ENCODE measurements at regions not wholly inside any gene's neighbourhood (a gene's known extent, or its start where the extent isn't known, plus 50 kb on each side); places are given as distances from the start of the nearest gene placed in this dataset.

DNA sequence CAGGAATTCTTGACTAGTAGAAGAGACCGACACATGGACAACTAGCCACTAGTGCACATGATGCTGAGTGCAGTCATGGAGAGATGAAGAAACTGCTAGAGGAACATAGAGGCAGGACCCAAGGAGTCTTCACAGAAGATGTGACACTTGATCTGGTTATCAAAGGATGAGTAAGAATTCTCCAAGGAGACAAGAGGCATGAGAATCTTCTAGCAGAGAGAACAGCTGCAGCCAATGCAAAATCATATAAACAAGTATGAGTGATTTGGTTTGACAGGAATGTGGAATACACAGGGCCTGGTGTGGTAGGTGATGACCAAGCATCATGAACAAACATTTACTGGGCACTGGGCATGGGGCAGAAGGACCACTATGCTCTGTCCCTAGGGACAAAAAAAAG, 140.9 kb upstream of the CTTNBP2NL start:
- no peaks in the 10 kb centered on the region for H3K36me3 ChIP-seq (ENCODE audit: control insufficient read depth in 3 of 3, insufficient read depth in 3 of 3, low read length in 3 of 3)
- no peaks in the 10 kb centered on the region for H3K4me1 ChIP-seq (ENCODE audit: control insufficient read depth in 3 of 3, insufficient read depth in 3 of 3, low read length in 3 of 3)
- no peaks in the 10 kb centered on the region for H3K9me3 ChIP-seq (ENCODE audit: control insufficient read depth in 3 of 3, low read length in 3 of 3)
- H3K27me3 ChIP-seq (ENCODE audit: control insufficient read depth in 3 of 3, insufficient read depth in 3 of 3, low read length in 3 of 3), result peaks cover 0 to 10% (median 0%) of the 10 kb centered on the region in 3 donors
- H3K27ac ChIP-seq (ENCODE audit: low read depth, low read length), result no peak overlapping the region
- H3K9ac ChIP-seq (ENCODE audit: low read depth in 1 of 3, low read length in 3 of 3), result no peak overlapping the region
- no peak overlapping the region for H3K4me3 ChIP-seq (ENCODE audit: low read length in 3 of 3)

GRCh38 chr1:112256411-112256810, 139.6 kb upstream of the CTTNBP2NL start:
- Histone ChIP-seq H3K4me3 (ENCODE audit: low read length in 3 of 3) (no peak overlapping the region), H3K9me3 (ENCODE audit: control insufficient read depth in 3 of 3, low read length in 3 of 3) (no peaks in the 10 kb centered on the region), H3K9ac (ENCODE audit: low read depth in 1 of 3, low read length in 3 of 3) (no peak overlapping the region), H3K27me3 (ENCODE audit: control insufficient read depth in 3 of 3, insufficient read depth in 3 of 3, low read length in 3 of 3) (peaks cover 0 to 10% (median 0%) of the 10 kb centered on the region in 3 donors), H3K27ac (ENCODE audit: low read depth, low read length) (no peak overlapping the region), H3K36me3 (ENCODE audit: control insufficient read depth in 3 of 3, insufficient read depth in 3 of 3, low read length in 3 of 3) (no peaks in the 10 kb centered on the region), H3K4me1 (ENCODE audit: control insufficient read depth in 3 of 3, insufficient read depth in 3 of 3, low read length in 3 of 3) (no peaks in the 10 kb centered on the region)

- H3K27ac ChIP-seq (ENCODE audit: low read depth, low read length), result no peak overlapping the region
- H3K36me3 ChIP-seq (ENCODE audit: control insufficient read depth in 3 of 3, insufficient read depth in 3 of 3, low read length in 3 of 3), result no peaks in the 10 kb centered on the region
- no peaks in the 10 kb centered on the region for H3K9me3 ChIP-seq (ENCODE audit: control insufficient read depth in 3 of 3, low read length in 3 of 3)
- H3K4me1 ChIP-seq (ENCODE audit: control insufficient read depth in 3 of 3, insufficient read depth in 3 of 3, low read length in 3 of 3), result no peaks in the 10 kb centered on the region
- H3K9ac ChIP-seq (ENCODE audit: low read depth in 1 of 3, low read length in 3 of 3), result no peak overlapping the region
- H3K4me3 ChIP-seq (ENCODE audit: low read length in 3 of 3), result no peak overlapping the region
- H3K27me3 ChIP-seq (ENCODE audit: control insufficient read depth in 3 of 3, insufficient read depth in 3 of 3, low read length in 3 of 3), result peaks cover 0 to 4% (median 0%) of the 10 kb centered on the region in 3 donors
Measured at GRCh38 chr1:112257043-112257835, 138.8 kb upstream of the CTTNBP2NL start.

DNA sequence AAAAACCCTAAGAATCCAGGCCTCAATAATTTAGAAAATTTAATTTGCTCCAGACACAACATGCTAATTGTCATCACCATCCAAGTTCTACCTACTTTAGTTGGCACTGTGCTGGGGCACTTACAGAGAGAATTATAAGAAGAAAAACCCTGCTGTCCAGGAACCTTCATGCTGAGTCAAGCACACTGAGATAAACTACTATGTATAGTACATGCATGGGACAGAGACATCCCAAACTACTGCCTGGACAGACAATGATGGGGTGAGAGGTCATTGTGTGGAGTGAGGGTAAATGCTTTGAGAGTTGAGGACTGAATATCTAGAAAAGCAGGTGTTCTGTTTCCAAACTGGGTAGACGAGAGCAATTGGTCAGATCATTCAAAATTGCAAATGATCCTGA, 135.3 kb upstream of the CTTNBP2NL start:
- Histone ChIP-seq H3K27ac (ENCODE audit: low read depth, low read length) (no peak overlapping the region), H3K9me3 (ENCODE audit: control insufficient read depth in 3 of 3, low read length in 3 of 3) (no peaks in the 10 kb centered on the region), H3K27me3 (ENCODE audit: control insufficient read depth in 3 of 3, insufficient read depth in 3 of 3, low read length in 3 of 3) (peaks cover 0 to 4% (median 0%) of the 10 kb centered on the region in 3 donors), H3K9ac (ENCODE audit: low read depth in 1 of 3, low read length in 3 of 3) (no peak overlapping the region), H3K36me3 (ENCODE audit: control insufficient read depth in 3 of 3, insufficient read depth in 3 of 3, low read length in 3 of 3) (no peaks in the 10 kb centered on the region), H3K4me3 (ENCODE audit: low read length in 3 of 3) (no peak overlapping the region), H3K4me1 (ENCODE audit: control insufficient read depth in 3 of 3, insufficient read depth in 3 of 3, low read length in 3 of 3) (peaks cover 8 to 17% (median 17%) of the 10 kb centered on the region in 3 donors)

- Histone ChIP-seq H3K4me3 (ENCODE audit: low read length in 3 of 3) (no peak overlapping the region), H3K4me1 (ENCODE audit: control insufficient read depth in 3 of 3, insufficient read depth in 3 of 3, low read length in 3 of 3) (peaks cover 14 to 19% (median 19%) of the 10 kb centered on the region in 3 donors), H3K27ac (ENCODE audit: low read depth, low read length) (no peak overlapping the region), H3K9ac (ENCODE audit: low read depth in 1 of 3, low read length in 3 of 3) (no peak overlapping the region), H3K9me3 (ENCODE audit: control insufficient read depth in 3 of 3, low read length in 3 of 3) (no peaks in the 10 kb centered on the region), H3K36me3 (ENCODE audit: control insufficient read depth in 3 of 3, insufficient read depth in 3 of 3, low read length in 3 of 3) (no peaks in the 10 kb centered on the region), H3K27me3 (ENCODE audit: control insufficient read depth in 3 of 3, insufficient read depth in 3 of 3, low read length in 3 of 3) (no peaks in the 10 kb centered on the region)
Measured at GRCh38 chr1:112262316-112262715, 133.7 kb upstream of the CTTNBP2NL start.

- H3K9me3 ChIP-seq (ENCODE audit: control insufficient read depth in 3 of 3, low read length in 3 of 3), result no peaks in the 10 kb centered on the region
- H3K9ac ChIP-seq (ENCODE audit: low read depth in 1 of 3, low read length in 3 of 3), result no peak overlapping the region
- no peaks in the 10 kb centered on the region for H3K27me3 ChIP-seq (ENCODE audit: control insufficient read depth in 3 of 3, insufficient read depth in 3 of 3, low read length in 3 of 3)
- no peaks in the 10 kb centered on the region for H3K36me3 ChIP-seq (ENCODE audit: control insufficient read depth in 3 of 3, insufficient read depth in 3 of 3, low read length in 3 of 3)
- H3K27ac ChIP-seq (ENCODE audit: low read depth, low read length), result no peak overlapping the region
- no peak overlapping the region for H3K4me3 ChIP-seq (ENCODE audit: low read length in 3 of 3)
- peaks cover 17 to 24% (median 21%) of the 10 kb centered on the region in 3 donors for H3K4me1 ChIP-seq (ENCODE audit: control insufficient read depth in 3 of 3, insufficient read depth in 3 of 3, low read length in 3 of 3)
Measured at GRCh38 chr1:112263042-112263441, 133.0 kb upstream of the CTTNBP2NL start.

DNA sequence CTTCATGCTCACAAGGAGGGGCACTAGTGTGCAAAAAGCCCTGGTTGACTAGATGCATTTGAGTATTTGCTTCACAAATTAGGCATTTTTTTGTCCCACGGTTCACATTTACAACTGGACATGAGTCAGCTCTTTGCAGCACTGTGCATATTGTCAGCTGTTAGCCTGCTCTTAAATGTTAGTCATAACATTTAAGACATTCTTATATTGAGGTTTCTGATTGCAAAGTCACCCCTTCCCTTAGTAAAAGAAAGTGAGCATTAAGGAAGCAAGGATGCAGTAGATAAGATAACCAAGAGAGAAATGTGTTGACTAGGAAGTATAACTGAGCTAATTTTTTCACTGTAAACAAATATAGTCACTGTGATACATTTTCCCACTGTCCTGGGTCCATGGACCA, 132.6 kb upstream of the CTTNBP2NL start:
- peaks cover 19 to 27% (median 24%) of the 10 kb centered on the region in 3 donors for H3K4me1 ChIP-seq (ENCODE audit: control insufficient read depth in 3 of 3, insufficient read depth in 3 of 3, low read length in 3 of 3)
- H3K9me3 ChIP-seq (ENCODE audit: control insufficient read depth in 3 of 3, low read length in 3 of 3), result no peaks in the 10 kb centered on the region
- no peak overlapping the region for H3K9ac ChIP-seq (ENCODE audit: low read depth in 1 of 3, low read length in 3 of 3)
- H3K36me3 ChIP-seq (ENCODE audit: control insufficient read depth in 3 of 3, insufficient read depth in 3 of 3, low read length in 3 of 3), result no peaks in the 10 kb centered on the region
- H3K27ac ChIP-seq (ENCODE audit: low read depth, low read length), result peak overlapping the region; percentile 26
- H3K4me3 ChIP-seq (ENCODE audit: low read length in 3 of 3), result no peak overlapping the region
- H3K27me3 ChIP-seq (ENCODE audit: control insufficient read depth in 3 of 3, insufficient read depth in 3 of 3, low read length in 3 of 3), result no peaks in the 10 kb centered on the region

DNA sequence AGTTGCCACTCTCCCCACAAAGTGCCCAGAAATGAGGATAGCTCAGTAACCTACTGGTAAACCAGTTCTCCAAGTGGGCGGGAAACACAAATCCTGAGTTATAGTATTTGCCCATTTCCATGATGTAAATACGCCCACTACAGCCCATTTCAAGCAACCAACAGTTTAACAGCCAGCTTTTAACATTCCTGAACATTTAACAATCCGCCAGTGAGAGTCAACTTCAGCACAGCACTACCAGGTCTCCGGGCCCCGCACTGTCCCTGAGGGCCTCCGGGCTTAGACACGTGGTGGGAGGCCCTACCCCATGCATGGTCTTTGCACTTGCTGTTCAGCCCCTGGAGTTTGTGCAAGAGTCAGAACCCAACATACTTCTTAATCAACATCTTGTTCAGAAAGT, 132.0 kb upstream of the CTTNBP2NL start:
- Histone ChIP-seq H3K27ac (ENCODE audit: low read depth, low read length) (peak overlapping the region; percentile 26), H3K36me3 (ENCODE audit: control insufficient read depth in 3 of 3, insufficient read depth in 3 of 3, low read length in 3 of 3) (no peaks in the 10 kb centered on the region), H3K9ac (ENCODE audit: low read depth in 1 of 3, low read length in 3 of 3) (no peak overlapping the region), H3K9me3 (ENCODE audit: control insufficient read depth in 3 of 3, low read length in 3 of 3) (no peaks in the 10 kb centered on the region), H3K4me1 (ENCODE audit: control insufficient read depth in 3 of 3, insufficient read depth in 3 of 3, low read length in 3 of 3) (peaks cover 19 to 29% (median 24%) of the 10 kb centered on the region in 3 donors), H3K4me3 (ENCODE audit: low read length in 3 of 3) (no peak overlapping the region), H3K27me3 (ENCODE audit: control insufficient read depth in 3 of 3, insufficient read depth in 3 of 3, low read length in 3 of 3) (no peaks in the 10 kb centered on the region)

GRCh38 chr1:112264553-112264952, 131.5 kb upstream of the CTTNBP2NL start:
- Histone ChIP-seq H3K4me1 (ENCODE audit: control insufficient read depth in 3 of 3, insufficient read depth in 3 of 3, low read length in 3 of 3) (peaks cover 19 to 29% (median 24%) of the 10 kb centered on the region in 3 donors), H3K27ac (ENCODE audit: low read depth, low read length) (peak overlapping the region; percentile 66), H3K36me3 (ENCODE audit: control insufficient read depth in 3 of 3, insufficient read depth in 3 of 3, low read length in 3 of 3) (no peaks in the 10 kb centered on the region), H3K4me3 (ENCODE audit: low read length in 3 of 3) (no peak overlapping the region), H3K27me3 (ENCODE audit: control insufficient read depth in 3 of 3, insufficient read depth in 3 of 3, low read length in 3 of 3) (no peaks in the 10 kb centered on the region), H3K9ac (ENCODE audit: low read depth in 1 of 3, low read length in 3 of 3) (no peak overlapping the region), H3K9me3 (ENCODE audit: control insufficient read depth in 3 of 3, low read length in 3 of 3) (no peaks in the 10 kb centered on the region)

DNA sequence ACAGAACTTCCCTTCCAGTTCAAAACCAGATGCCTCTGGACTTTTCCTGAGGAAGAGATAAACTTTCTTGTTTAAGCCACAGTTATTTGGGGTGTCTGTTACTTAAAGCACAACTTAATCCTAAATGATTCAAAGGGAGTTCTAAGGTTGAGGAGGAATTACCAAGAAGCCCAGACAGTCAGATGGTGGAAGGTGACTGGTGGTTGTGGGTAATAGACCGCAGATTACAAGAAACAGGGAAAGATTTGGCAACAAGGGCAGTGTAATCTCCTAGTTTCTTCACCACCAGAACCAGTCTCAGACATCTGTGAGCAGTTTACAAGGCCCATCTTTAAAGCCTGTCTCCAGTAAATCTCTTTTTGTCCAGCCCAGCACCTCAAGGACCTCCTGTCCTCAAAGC, 130.1 kb upstream of the CTTNBP2NL start:
- Histone ChIP-seq H3K27me3 (ENCODE audit: control insufficient read depth in 3 of 3, insufficient read depth in 3 of 3, low read length in 3 of 3) (no peaks in the 10 kb centered on the region), H3K4me1 (ENCODE audit: control insufficient read depth in 3 of 3, insufficient read depth in 3 of 3, low read length in 3 of 3) (peaks cover 19 to 29% (median 24%) of the 10 kb centered on the region in 3 donors), H3K4me3 (ENCODE audit: low read length in 3 of 3) (no peak overlapping the region), H3K9ac (ENCODE audit: low read depth in 1 of 3, low read length in 3 of 3) (no peak overlapping the region), H3K36me3 (ENCODE audit: control insufficient read depth in 3 of 3, insufficient read depth in 3 of 3, low read length in 3 of 3) (no peaks in the 10 kb centered on the region), H3K9me3 (ENCODE audit: control insufficient read depth in 3 of 3, low read length in 3 of 3) (no peaks in the 10 kb centered on the region), H3K27ac (ENCODE audit: low read depth, low read length) (peak overlapping the region; percentile 66)

Data from skeletal muscle tissue (tissue), 3 donors.